ENCODE measurements at regions not wholly inside any gene's neighbourhood (a gene's known extent, or its start where the extent isn't known, plus 50 kb on each side); places are given as distances from the start of the nearest gene placed in this dataset.

GRCh38 chr3:175977968-175978752 is 1119.0 kb downstream of the NAALADL2 start:
- Histone ChIP-seq H3K79me2 (ENCODE audit: control insufficient read depth, insufficient read depth, low read length) (no peaks in the 10 kb centered on the region), H3K4me1 (replicated peaks in 1 of 2; ENCODE audit: control insufficient read depth in 2 of 2, insufficient read depth in 2 of 2, low read length in 2 of 2) (no peaks in the 10 kb centered on the region), H3K4me2 (ENCODE audit: insufficient read depth, low read length) (no peak overlapping the region), H3K9me3 (replicated peaks; ENCODE audit: control insufficient read depth, insufficient read depth, low read depth, low read length) (no peaks in the 10 kb centered on the region), H2AFZ (ENCODE audit: low read depth, low read length) (no peak overlapping the region), H3K9ac (ENCODE audit: insufficient read depth in 1 of 2, low read depth in 2 of 2, low read length in 2 of 2) (no peak overlapping the region), H3K36me3 (ENCODE audit: control insufficient read depth, insufficient read depth, low read length) (no peaks in the 10 kb centered on the region), H4K20me1 (replicated peaks; ENCODE audit: control insufficient read depth, insufficient read depth, low read length) (no peaks in the 10 kb centered on the region), H3K9me1 (ENCODE audit: control insufficient read depth, insufficient read depth, low read length) (no peaks in the 10 kb centered on the region), H3K27me3 (ENCODE audit: control insufficient read depth in 2 of 2, insufficient read depth in 2 of 2, low read length in 2 of 2) (no peaks in the 10 kb centered on the region), H3K27ac (ENCODE audit: extremely low read depth, low read depth, low read length) (no peak overlapping the region), H3K4me3 (no peak overlapping the region)
- BruUV-seq (replicated peaks): no TSS peak
- intact Hi-C loops (cut with micrococcal nuclease) (no loop called here), in situ Hi-C loops (cut with MboI) (no loop called here)
- ChIA-PET POLR2A (no interaction called here), CTCF (ENCODE audit: low intra/inter-chr PET ratio) (no interaction called here)
- FAIRE-seq (no peak), ATAC-seq (no peak), DNase-seq (ENCODE audit: extremely low read depth in 1 of 4, low spot score in 3 of 4) (no peak)
- TF ChIP-seq RCOR1 (IDR thresholded peaks at IDR 0.05; ENCODE audit: borderline replicate concordance in 1 of 2, low read depth in 2 of 2, low read length in 2 of 2) (no peak), HSF4 (CRISPR knock-in tag; IDR thresholded peaks at IDR 0.05; ENCODE audit: borderline replicate concordance) (no peak), ZNF232 (CRISPR knock-in tag; IDR thresholded peaks at IDR 0.05) (no peak), FUS (optimal IDR thresholded peaks at IDR 0.05; ENCODE audit: low read depth, low read length) (no peak), PTTG1 (tag; IDR thresholded peaks at IDR 0.05; ENCODE audit: low read depth) (no peak), YY1 (IDR thresholded peaks at IDR 0.05; ENCODE audit: borderline replicate concordance in 1 of 3, control insufficient read depth in 1 of 3, extremely low read depth in 1 of 3, insufficient read depth in 3 of 3, insufficient read length in 1 of 3, insufficient replicate concordance in 2 of 3, low read depth in 1 of 3, low read length in 2 of 3) (no peak)
- TF ChIP-seq, protein P1, sequence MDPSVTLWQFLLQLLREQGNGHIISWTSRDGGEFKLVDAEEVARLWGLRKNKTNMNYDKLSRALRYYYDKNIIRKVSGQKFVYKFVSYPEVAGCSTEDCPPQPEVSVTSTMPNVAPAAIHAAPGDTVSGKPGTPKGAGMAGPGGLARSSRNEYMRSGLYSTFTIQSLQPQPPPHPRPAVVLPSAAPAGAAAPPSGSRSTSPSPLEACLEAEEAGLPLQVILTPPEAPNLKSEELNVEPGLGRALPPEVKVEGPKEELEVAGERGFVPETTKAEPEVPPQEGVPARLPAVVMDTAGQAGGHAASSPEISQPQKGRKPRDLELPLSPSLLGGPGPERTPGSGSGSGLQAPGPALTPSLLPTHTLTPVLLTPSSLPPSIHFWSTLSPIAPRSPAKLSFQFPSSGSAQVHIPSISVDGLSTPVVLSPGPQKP (CRISPR knock-in tag; IDR thresholded peaks at IDR 0.05): no peak
- WGBS (ENCODE audit: insufficient coverage, low coverage, missing lambda C conversion rate): under 1% methylated on average over 31 of the region's 32 CpGs

Data from K562 (cell line).